Hindlimb muscle (tissue), 1 donor: ENCODE measurements at regions not wholly inside any gene's neighbourhood (a gene's known extent, or its start where the extent isn't known, plus 50 kb on each side); places are given as distances from the start of the nearest gene placed in this dataset.

Experiments
- DNase-seq: peaks from one replicate; pipeline ENCODE4 v3.0.0-alpha.2; 2013

- DNase-seq: no peak
These were observed 267.6 kb downstream of the IPO8 start for GRCh38 chr12:30428098-30428497.

DNA sequence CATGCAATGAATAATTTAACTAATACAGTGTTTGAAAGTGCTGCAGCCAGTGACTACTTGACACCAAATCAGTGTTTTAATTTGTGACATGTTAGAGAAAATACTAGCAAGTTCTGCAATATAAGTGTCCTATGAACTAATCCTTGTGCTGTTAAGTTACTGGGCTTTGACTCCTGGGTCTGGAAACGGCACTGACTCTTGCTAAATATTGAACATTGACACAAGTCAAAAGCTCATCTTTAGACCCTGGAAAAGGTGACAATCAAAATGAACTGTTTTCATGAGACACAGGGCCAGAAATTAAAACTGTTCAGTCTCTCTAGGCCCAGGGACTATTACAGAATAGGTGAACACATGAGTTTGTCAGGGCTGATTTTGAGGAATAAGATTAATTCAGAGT, 268.1 kb downstream of the IPO8 start:
- DNase-seq: no peak

DNA sequence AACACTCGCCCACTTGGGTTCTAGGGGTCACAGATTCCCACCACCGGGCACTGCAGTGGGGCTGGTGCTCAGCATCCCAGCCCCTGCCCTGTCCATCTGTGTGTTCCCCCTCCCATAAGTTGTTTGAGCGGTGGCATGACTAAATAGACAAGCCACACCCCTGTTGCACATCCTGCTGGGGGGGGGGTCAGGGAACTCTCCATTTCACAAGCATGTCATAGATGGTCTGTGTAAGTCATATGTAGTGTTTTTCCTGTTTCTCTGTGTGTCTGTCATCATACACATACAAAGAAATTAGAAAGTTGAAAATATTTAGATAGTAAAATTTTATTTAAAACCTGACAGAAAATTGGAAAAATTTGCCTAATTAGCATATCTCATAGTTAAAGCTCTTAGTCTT, 270.2 kb downstream of the IPO8 start:
- DNase-seq: no peak

DNA sequence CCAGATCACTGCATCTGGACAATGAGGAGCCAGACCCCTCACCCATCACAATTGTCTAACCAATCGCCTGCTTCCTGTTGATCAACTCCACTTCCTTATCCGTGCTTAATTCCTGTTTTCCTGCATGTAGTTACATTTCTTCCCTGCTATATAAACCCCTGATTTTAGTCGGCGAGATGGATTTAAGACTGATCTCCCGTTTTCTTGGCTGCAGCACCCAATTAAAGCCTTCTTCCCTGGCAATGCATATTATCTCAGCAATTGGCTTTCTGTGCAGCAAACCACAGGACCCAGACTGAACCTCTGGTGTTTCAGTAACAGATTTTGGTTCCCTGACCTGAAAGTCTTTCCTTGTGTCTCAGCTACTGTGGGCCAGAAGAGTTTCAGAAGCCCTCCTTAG, 272.3 kb downstream of the IPO8 start:
- DNase-seq: no peak

GRCh38 chr12:30422844-30423243, 272.8 kb downstream of the IPO8 start:
- DNase-seq: no peak

GRCh38 chr12:30420561-30420960, 275.1 kb downstream of the IPO8 start:
- DNase-seq: no peak

- DNase-seq: no peak
These were observed 277.9 kb downstream of the IPO8 start for GRCh38 chr12:30417697-30418231.

- no peak for DNase-seq
These were observed 279.0 kb downstream of the IPO8 start for GRCh38 chr12:30416631-30417030.

DNA sequence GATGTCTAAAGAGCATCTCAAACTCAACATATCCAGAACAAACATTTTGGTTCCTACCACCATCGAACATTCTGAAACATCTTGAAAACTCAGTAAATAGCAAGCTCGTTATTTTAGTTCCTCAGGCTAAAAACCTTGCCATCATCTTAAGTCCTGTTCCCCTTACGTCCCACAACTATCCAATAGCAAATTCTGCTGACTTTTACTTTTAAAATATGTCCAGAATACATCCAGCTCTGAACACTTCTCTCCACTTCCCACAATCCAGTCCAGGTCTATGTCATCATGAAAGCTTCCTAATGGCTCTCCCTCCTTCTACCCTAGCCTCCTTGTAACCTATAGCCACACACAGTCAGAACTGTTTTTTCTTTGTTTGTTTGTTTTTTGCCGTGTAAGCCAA, 279.9 kb downstream of the IPO8 start:
- no peak for DNase-seq

GRCh38 chr12:30414507-30414906, 281.2 kb downstream of the IPO8 start:
- no peak for DNase-seq

- no peak for DNase-seq
These were observed 295.3 kb downstream of the IPO8 start for GRCh38 chr12:30400349-30400748.

DNA sequence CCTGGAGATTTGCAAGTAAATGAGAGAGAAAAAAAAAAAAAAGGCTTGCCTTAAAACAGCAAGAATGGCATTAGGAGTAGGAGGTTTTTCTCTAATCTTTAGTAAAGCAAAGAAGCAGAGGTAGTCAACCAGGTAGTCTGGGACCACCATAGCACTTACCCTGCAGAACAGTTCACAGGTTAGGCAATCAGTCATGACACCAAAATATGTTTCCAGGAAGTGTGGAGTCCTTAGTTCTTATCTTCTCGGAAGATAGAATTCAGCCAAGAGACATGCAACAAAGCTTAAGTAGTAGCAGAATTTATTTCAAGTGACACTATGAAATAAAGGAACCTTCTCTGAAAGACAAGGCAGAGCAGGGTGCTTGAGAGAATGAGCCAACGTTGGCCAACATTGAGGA, 295.8 kb downstream of the IPO8 start:
- no peak for DNase-seq

DNA sequence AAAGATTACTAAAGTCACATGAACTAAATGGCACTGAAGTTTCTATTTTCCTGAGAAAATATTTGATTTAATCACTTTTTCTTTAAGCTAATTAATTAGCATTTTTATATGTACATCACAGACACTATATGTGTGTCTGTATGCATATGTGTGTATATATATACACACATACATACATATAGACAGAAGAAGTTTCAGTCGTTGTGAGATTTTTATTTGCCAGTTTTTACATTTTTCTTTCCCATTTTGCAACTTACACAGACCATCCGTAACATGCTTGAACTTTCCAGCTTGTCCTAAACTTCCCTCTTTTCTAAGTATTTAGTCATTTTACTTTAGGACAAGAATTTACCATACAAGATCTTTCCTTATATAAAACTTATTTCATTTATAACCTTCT, 299.1 kb downstream of the IPO8 start:
- DNase-seq: no peak

DNA sequence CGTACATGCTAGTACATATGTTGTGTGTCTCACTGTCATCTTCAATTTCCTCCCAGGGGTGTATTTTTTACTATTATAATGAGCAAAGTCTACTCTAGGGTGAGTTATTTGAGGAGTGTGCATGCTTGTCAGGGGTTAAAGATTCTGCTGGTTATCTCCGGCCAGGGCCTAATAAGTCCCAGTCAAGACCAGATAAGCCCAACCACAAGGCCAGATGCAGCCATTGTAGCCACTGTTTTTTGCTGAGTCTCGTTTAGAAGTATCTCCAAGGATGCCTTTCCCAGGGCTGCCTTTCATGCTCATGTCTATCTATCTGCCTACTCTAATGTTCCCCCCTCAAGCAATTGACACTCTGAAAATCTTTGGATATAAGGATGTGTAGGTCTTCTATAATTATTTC, 300.5 kb downstream of the IPO8 start:
- no peak for DNase-seq

DNA sequence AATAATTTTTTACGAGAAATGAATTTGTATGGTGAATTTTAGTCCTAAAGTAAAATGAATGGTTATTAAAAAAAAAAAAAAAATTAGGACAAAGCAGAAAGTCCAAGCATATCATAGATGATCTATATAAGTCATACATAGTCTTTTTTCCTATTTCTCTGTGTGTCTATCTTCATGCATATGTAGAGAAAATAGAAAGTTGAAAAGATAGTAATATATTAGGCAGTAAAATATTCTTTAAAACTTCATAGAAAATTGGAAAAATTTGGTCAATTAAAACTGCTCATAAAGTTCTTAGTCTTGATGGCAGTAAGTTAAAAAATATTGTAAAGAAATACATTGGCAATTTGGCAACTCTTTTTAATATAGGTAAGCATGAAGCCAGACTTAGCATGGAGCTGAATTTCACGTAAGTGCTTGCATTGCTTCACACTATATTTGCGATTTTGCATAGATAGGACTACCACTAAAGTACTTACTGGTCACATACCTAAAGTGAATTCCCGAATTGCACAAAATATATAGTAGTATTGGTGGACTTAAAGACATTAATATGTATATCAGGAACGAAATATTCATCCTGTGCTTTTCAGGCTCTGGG, 303.8 kb downstream of the IPO8 start:
- no peak for DNase-seq

DNA sequence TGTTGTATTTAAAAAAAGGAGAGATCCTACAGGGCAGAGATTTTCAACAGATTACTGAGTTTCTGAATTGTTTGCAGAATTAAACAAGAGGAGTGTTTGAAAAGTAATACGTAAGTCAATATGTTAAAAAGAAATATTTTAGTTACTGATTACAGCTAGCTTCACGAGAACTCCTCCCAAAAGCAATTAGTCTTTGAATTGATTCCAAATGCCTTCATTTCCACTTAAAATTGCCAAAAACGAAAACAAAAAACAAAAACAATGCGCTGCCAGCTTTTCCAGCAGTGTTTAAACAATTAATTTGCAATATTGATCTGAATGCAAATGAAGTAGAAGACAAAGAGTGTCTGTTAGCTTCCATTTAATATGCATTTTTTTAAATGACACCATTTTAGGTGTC, 310.0 kb downstream of the IPO8 start:
- DNase-seq: no peak

- no peak for DNase-seq
These were observed 310.7 kb downstream of the IPO8 start for GRCh38 chr12:30384976-30385375.

DNA sequence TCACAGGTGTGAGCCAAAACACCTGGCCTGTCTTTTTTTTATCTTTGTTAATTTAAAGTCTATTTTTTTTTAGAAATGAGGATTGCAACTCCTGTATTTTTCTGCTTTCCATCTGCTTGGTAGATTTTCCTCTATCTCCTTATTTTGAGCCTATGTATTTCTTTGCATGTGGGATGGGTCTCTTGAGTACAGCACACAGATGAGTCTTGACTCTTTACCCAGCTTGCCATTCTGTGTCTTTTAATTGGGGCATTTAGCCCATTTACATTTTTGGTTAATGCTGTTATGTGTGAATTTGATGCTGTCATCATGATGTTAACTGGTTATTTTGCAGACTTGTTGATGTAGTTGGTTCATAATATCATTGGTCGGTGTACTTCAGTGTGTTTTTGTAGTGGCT, 317.4 kb downstream of the IPO8 start:
- no peak for DNase-seq

DNA sequence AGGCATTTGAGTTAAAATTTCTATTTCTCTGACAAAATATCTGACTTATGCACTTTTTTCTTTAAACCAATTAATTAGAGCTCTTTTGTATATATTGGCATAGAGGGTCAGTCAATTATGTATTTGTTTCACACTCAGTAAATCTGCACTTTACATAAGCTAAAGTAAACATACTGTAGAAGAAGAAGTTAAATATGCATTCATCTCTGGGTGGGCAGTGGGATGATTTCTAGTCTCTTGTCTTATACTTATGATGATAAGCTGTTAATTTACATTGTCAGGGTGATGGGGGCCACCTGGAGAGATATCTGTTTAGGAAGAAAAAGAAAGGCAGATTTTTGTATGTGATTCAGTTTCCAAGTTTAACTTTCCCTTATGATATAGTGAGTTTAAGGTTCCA, 330.8 kb downstream of the IPO8 start:
- no peak for DNase-seq

DNA sequence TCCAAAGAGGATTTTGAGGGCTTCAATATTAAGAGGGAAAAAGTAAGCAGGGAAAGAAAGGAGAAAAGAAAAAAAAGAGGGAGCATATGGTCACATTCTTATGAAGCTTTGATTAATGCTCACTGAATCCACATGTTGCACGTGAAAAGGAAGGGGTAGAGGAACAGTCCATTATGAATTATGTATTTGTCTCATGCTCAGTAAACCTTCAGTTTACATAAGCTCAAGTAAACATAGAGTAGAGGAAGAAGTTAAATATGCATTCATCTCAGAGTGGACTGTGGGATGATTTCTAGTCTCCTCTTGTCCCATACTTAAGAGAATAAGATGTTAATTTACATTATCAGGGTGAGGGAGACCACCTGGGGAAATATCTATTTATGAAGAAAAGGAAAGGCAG, 334.5 kb downstream of the IPO8 start:
- no peak for DNase-seq

DNA sequence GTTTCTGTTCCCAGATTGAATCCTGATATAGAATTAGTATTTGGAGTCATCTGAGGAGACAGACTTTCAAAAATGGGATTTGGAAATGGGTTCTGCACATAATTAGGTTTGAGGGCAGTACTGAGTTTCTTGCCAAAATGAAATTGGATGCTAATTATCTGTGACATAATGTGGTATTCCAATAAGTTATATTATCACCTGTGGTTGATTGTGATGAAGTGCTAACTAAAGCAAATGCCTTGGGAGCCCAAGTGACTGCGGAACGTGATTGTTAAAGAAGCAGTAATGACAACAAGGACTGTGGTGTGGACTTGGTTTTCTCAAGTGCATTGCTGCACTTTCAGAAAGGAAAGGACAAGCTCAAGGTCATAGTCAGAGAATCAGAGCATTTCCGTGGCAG, 337.0 kb downstream of the IPO8 start:
- DNase-seq: no peak

DNA sequence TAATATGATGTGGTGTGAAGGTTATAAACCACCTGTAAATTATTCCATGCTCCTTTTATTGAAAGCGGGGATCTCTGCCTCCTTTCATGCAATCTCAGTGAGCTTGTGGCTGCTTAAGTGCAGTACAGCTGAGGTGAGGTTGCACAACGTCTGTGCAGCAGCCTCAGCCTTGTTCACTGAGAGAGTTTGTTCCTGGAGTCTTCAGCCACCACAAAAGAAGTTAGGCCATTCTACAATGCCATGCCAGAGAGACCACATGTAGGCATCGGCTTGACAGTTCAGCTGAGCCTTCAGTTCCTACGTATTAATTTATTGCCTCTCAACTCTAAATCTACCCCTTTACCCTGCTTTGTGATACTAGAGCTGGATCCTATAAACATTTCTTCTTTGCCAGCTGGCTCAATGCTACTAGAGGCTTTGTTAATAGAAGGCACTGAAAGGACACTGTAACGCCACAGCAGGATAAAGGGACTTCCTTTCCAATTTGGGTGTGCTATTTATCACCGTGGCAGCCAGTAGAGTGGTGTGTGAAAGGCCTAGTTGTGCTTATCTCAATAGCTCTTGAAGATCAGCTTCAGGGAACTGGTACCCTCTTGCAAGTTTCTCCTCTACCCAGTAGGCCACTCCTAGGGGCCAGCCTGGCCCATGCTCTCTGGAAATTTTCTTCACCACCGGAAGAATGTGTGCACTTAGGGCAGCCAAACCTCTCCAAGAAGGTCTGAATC, 337.7 kb downstream of the IPO8 start:
- DNase-seq: no peak

DNA sequence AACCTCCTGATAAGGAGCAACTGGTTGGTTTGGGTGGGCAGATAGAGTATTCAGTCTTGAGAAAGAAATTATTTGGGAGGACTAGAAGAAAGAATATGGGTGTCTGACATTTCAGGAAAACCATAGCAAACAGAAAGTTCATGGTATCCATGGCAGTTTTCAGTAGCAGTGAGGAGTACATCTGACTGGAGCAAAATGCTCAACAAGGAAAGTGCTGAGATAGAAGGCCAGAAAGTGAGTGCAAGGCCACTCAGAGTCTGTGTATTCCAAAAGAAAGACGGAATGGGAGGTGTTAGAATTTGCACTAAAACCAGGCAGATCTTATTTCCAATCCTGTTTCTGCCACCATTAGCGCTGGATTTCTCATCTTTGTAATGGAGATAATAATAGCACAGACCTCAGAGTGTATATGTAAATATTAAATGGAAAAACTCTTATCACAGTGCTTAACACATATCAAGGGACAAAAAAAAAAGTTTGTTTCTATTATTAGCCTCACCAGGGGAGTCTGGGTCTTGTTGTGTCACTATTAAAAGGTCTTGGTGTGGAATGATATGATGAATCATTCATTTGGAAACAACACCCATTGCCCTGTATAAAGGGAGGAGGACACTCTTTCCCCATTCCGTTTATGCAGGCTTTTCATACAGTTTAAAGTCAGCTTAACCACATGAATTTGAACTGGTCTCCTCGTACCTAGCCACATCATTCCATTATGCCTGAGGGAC, 349.8 kb downstream of the IPO8 start:
- no peak for DNase-seq

DNA sequence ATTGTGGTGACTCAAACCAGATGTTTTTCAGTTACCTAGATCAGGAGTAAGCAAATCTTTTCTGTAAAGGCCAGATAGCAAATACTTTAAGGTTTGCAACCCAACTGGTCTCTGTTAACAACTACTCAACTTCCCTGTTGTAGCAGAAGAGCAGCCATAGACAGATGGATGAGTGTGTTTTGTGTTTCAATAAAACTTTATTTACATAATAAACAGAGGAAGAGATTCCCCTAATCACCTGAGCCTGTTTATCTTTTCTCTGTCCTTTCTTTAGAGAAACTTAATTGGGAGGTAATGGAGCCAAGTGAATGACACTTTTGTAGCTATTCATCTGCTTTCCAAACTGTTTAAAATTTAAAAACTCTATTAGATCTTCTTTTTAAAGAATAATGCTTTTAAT, 365.1 kb downstream of the IPO8 start:
- DNase-seq: no peak
